ENCODE measurements at regions not wholly inside any gene's neighbourhood (a gene's known extent, or its start where the extent isn't known, plus 50 kb on each side); places are given as distances from the start of the nearest gene placed in this dataset.
"Not testable (repeated sequence)": the region's sequence is repeated elsewhere in the genome, so short reads cannot be mapped to it uniquely, and the experiment has no call there.

- DNase-seq (no peak), ATAC-seq (no peak)
- Histone ChIP-seq H3K27me3 (no peaks in the 10 kb centered on the region), H3K27ac (no peak overlapping the region), H3K9me3 (no peaks in the 10 kb centered on the region), H3K4me1 (no peaks in the 10 kb centered on the region), H3K36me3 (replicated peaks in 1 of 2; ENCODE audit: insufficient read depth in 1 of 2, low read depth in 2 of 2) (no peaks in the 10 kb centered on the region), H3K4me3 (no peak overlapping the region)
- 88 to 92% methylated on average over 8 to 10 of the region's 10 CpGs for WGBS, 2 donors
- no peak for TF ChIP-seq POLR2A (IDR thresholded peaks at IDR 0.05)
- TF ChIP-seq, protein P1, sequence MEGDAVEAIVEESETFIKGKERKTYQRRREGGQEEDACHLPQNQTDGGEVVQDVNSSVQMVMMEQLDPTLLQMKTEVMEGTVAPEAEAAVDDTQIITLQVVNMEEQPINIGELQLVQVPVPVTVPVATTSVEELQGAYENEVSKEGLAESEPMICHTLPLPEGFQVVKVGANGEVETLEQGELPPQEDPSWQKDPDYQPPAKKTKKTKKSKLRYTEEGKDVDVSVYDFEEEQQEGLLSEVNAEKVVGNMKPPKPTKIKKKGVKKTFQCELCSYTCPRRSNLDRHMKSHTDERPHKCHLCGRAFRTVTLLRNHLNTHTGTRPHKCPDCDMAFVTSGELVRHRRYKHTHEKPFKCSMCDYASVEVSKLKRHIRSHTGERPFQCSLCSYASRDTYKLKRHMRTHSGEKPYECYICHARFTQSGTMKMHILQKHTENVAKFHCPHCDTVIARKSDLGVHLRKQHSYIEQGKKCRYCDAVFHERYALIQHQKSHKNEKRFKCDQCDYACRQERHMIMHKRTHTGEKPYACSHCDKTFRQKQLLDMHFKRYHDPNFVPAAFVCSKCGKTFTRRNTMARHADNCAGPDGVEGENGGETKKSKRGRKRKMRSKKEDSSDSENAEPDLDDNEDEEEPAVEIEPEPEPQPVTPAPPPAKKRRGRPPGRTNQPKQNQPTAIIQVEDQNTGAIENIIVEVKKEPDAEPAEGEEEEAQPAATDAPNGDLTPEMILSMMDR (IDR thresholded peaks at IDR 0.05), result no peak
- intact Hi-C loops (cut with DNase I), result no loop called here
These were observed 156.4 kb upstream of the RAB6C start for GRCh38 chr2:129823044-129823443.

GRCh38 chr2:129827311-129828090 is 152.0 kb upstream of the RAB6C start:
- Histone ChIP-seq H3K4me3 (no peak overlapping the region), H3K9me3 (peaks cover 0 to 8% (median 0%) of the 10 kb centered on the region in 3 donors), H3K36me3 (replicated peaks in 1 of 2; ENCODE audit: insufficient read depth in 1 of 2, low read depth in 2 of 2) (no peaks in the 10 kb centered on the region), H3K4me1 (no peaks in the 10 kb centered on the region), H3K27ac (no peak overlapping the region), H3K27me3 (no peaks in the 10 kb centered on the region)
- intact Hi-C loops (cut with DNase I), result no loop called here
- ATAC-seq (no peak), DNase-seq (no peak)
- TF ChIP-seq POLR2A (IDR thresholded peaks at IDR 0.05), result no peak
- TF ChIP-seq, protein P1 (IDR thresholded peaks at IDR 0.05), result no peak
- 71 to 81% methylated on average over 23 to 26 of the region's 27 CpGs for WGBS, 2 donors

DNA sequence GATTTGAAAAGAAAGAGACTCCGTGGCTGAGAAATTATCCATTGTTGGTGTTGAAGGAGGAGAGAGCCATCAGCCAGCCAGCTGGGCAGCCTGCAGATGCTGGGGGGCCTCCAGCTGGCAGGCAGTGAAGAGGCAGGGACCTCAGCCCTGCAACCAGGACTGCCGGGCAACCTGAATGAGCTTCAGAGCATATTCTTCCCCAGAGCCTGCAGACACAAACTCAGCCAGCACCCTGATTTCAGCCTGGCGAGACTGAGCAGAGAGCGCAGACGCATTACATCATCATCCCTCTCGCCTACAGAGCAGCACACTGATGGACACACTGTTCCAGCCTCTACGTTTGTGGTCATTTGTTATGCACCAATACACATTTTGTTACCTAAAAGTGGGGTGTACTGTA is 150.7 kb upstream of the RAB6C start:
- no peak overlapping the region for H3K27ac ChIP-seq
- H3K27me3 ChIP-seq, result no peaks in the 10 kb centered on the region
- H3K36me3 ChIP-seq (replicated peaks in 1 of 2; ENCODE audit: insufficient read depth in 1 of 2, low read depth in 2 of 2), result no peaks in the 10 kb centered on the region
- peaks cover 0 to 8% (median 0%) of the 10 kb centered on the region in 3 donors for H3K9me3 ChIP-seq
- intact Hi-C loops (cut with DNase I), result no loop called here
- no peaks in the 10 kb centered on the region for H3K4me1 ChIP-seq
- ATAC-seq (no peak), DNase-seq (no peak)
- H3K4me3 ChIP-seq, result no peak overlapping the region
- TF ChIP-seq, protein P1 (IDR thresholded peaks at IDR 0.05), result no peak
- no peak for TF ChIP-seq POLR2A (IDR thresholded peaks at IDR 0.05)
- WGBS, 2 donors, result 73 to 85% methylated on average over 7 of the region's 7 CpGs

- ATAC-seq, result no peak
- H3K4me1 ChIP-seq, result no peaks in the 10 kb centered on the region
- TF ChIP-seq, protein P1 (IDR thresholded peaks at IDR 0.05), result no peak
- no peak for TF ChIP-seq POLR2A (IDR thresholded peaks at IDR 0.05)
- intact Hi-C loops (cut with DNase I), result no loop called here
- peaks cover 0 to 8% (median 0%) of the 10 kb centered on the region in 3 donors for H3K9me3 ChIP-seq
- DNase-seq, result no peak
- H3K27me3 ChIP-seq, result no peaks in the 10 kb centered on the region
- WGBS, 2 donors, result 83 to 85% methylated on average over 3 of the region's 3 CpGs
- no peaks in the 10 kb centered on the region for H3K36me3 ChIP-seq (replicated peaks in 1 of 2; ENCODE audit: insufficient read depth in 1 of 2, low read depth in 2 of 2)
- no peak overlapping the region for H3K4me3 ChIP-seq
- H3K27ac ChIP-seq, result no peak overlapping the region
These were observed 149.9 kb upstream of the RAB6C start for GRCh38 chr2:129829588-129829987.

- DNase-seq (no peak), ATAC-seq (no peak)
- intact Hi-C loops (cut with DNase I), result no loop called here
- H3K9me3 ChIP-seq, result peaks cover 0 to 8% (median 0%) of the 10 kb centered on the region in 3 donors
- no peak for TF ChIP-seq POLR2A (IDR thresholded peaks at IDR 0.05)
- TF ChIP-seq, protein P1 (IDR thresholded peaks at IDR 0.05), result no peak
- no peaks in the 10 kb centered on the region for H3K36me3 ChIP-seq (replicated peaks in 1 of 2; ENCODE audit: insufficient read depth in 1 of 2, low read depth in 2 of 2)
- 87 to 98% methylated on average over 2 of the region's 2 CpGs for WGBS, 2 donors
- H3K27me3 ChIP-seq, result no peaks in the 10 kb centered on the region
- H3K4me1 ChIP-seq, result no peaks in the 10 kb centered on the region
- H3K4me3 ChIP-seq, result no peak overlapping the region
- no peak overlapping the region for H3K27ac ChIP-seq
These were observed 148.4 kb upstream of the RAB6C start for GRCh38 chr2:129831018-129831417.

DNA sequence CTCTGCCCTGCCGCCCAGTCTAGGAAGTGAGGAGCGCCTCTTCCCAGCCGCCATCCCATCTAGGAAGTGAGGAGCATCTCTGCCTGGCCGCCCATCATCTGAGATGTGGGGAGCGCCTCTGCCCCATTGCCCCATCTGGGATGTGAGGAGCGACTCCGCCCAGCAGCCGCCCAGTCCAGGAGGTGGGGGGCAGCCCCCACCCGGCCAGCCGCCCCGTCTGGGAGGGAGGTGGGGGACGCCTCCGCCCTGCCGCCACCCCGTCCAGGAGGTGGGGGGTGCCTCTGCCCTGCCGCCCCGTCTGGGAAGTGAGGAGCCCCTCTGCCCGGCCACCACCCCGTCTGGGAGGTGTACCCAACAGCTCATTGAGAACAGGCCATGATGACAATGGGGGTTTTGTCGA is 146.0 kb upstream of the RAB6C start:
- 60 to 95% methylated on average over 2 to 18 of the region's 20 CpGs for WGBS, 2 donors
- H3K4me1 ChIP-seq; H3K9me3 ChIP-seq; intact Hi-C loops (cut with DNase I); ATAC-seq; H3K27me3 ChIP-seq; H3K4me3 ChIP-seq; H3K36me3 ChIP-seq (replicated peaks in 1 of 2; ENCODE audit: insufficient read depth in 1 of 2, low read depth in 2 of 2); DNase-seq; H3K27ac ChIP-seq: not testable (repeated sequence)
